GM18498 (cell line): ENCODE measurements at regions not wholly inside any gene's neighbourhood (a gene's known extent, or its start where the extent isn't known, plus 50 kb on each side); places are given as distances from the start of the nearest gene placed in this dataset.
"Not testable (repeated sequence)": the region's sequence is repeated elsewhere in the genome, so short reads cannot be mapped to it uniquely, and the experiment has no call there.

Experiments used
- ATAC-seq: cut with Tn5 transposase; IDR thresholded peaks from one replicate; pipeline ENCODE4 v1.9.1; 2021; ENCODE audit warnings: mild to moderate bottlenecking, moderate library complexity; ENCODE audit not compliant: unreplicated experiment

DNA sequence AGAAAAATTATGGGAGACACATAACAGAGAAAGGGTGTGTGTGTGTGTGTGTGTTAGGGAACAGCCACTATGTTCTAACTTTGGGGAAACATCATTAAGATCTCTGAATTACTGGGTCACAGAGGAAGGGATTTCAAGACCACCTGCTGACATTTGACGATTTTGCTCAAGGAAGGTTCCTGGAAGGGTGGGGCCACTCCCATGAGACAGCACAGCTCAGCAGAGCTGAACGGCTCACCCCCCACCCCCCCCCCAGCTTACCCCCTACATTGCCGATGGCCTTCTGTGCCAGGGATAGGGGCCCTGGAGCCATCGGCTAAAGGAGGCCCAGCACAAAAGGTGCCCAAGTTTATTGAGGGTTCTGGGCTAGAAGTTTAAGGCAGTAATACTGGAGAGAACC is 122.4 kb downstream of the NPIPB11 start:
- ATAC-seq = not testable (repeated sequence)

DNA sequence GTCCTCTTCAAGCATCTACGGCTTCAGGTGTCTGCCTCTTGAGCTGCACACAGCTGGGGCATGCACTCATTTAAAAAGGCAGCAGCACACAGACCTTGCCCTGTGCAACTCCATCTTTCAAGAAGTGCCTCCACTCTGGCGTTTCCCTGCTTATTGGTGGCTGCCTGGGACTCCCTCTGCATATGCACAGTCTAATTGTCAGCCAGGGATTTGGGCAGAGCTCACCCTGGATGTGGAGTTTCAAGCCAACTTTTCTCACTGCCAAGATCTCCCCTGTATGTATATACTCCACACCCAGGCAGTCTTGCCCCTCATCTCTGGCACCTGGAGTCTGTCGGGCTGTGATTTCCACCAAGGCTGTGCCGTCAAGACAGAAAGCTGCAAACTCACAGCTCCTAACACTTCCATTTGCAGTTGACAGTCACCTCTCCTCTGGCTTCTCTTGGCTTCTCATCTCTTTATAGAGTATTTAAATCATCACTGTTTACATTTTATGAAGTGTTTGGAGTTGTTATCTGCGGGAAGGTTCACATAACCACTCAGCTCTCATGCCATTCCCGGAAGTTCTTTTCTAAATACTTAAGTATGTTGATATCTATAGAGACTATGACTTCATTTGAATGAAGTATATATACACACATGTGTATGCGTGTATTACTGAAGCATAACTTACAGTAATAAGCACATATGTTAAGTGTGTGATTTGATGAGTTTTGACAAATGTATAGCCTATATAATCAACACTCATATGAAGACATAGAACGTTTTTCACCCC is 128.2 kb downstream of the NPIPB11 start:
- not testable (repeated sequence) for ATAC-seq

DNA sequence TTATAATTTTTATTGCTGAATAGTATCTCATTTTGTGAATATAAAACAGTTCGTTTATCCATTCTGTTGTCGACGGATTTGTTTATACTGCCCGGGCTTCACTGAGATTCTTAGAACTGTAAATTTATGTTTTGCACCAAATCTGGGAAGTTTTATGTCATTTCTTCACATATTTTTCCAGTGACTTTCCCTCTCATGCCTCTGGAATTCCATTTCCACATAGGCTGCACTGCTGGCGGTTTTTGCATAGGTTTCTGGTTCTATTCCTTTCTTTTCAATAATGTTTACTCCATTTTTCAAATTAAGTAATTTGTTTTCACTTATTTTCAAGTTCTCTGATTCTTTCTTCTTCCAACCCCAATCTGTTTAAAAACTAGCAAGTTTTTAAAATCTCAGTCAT is 130.1 kb downstream of the NPIPB11 start:
- not testable (repeated sequence) for ATAC-seq

DNA sequence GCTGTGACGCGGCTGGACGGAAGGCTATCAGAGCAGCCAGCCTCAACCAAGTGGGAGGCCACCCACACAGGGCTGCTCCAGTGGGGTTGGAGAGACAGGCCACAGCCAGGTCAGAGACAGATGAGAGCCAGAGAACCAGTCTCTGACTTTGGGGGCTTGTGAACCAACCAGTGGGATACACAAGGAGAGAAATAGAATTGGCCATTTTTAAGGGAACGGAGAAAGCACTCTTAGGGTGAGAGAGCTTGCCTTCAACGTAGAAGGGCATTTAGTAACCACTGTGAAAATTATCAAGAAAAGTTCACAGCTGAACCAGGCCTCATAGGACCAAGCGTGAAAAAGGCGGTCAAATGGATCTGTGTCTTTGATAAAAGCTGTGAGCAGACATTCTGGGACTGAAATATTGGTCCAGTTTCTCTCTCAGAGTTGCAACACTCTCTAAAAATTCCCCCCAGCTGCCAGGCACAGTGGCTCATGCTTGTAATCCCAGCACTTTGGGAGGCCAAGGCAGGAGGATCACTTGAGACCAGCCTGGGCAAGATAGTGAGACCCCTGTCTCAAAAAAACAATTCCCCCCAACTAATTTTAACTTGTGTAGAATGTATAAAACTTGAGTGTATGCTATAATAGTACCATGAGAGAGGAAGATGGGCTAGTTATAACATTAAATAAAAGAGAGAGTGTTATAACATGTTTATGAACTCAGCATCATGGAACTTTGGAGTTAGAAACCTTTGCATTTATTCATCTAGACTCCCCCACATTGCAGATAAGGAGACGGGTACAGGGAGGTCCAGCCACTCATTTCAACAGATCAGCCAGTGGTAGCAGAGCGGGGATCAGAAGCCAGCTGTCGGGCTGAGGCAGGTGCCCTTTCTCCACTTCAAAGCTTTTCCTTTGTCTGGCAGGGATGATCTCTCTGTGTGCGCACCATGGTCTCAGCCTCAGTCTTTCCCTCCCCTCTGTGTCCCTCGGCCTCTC is 132.2 kb downstream of the NPIPB11 start:
- ATAC-seq = not testable (repeated sequence)

DNA sequence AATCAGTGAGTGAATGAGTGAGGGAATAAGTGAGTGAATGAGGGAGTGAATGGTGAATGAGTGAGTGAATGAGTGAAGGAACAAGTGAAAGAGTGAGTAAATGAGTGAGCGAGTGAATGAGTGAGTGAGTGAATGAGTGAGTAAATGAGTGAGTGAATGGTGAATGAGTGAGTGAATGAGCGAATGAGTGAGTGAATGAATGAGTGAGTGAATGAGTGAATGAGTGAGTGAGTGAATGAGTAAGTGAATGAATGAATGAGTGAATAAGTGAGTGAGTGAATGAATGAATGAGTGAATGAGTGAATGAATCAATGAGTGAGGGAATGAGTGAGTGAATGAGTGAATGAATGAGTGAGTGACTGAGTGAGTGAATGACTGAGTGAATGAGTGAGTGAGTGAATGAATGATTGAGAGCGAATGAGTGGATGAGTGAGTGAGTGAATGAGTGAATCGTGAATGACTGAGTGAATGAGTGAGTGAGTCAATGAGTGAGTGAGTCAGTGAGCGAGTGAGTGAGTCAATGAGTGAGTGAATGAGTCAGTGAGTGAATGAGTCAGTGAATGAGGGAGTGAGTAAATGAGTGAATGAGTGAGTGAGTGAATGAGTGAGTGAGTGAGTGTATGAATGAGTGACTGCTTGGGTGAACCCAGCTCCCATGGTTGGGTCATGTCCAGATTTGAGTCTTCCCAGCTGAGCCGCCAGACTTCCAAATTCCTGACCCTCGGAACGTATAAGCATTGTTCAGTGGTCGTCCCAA is 133.0 kb downstream of the NPIPB11 start:
- ATAC-seq = not testable (repeated sequence)

DNA sequence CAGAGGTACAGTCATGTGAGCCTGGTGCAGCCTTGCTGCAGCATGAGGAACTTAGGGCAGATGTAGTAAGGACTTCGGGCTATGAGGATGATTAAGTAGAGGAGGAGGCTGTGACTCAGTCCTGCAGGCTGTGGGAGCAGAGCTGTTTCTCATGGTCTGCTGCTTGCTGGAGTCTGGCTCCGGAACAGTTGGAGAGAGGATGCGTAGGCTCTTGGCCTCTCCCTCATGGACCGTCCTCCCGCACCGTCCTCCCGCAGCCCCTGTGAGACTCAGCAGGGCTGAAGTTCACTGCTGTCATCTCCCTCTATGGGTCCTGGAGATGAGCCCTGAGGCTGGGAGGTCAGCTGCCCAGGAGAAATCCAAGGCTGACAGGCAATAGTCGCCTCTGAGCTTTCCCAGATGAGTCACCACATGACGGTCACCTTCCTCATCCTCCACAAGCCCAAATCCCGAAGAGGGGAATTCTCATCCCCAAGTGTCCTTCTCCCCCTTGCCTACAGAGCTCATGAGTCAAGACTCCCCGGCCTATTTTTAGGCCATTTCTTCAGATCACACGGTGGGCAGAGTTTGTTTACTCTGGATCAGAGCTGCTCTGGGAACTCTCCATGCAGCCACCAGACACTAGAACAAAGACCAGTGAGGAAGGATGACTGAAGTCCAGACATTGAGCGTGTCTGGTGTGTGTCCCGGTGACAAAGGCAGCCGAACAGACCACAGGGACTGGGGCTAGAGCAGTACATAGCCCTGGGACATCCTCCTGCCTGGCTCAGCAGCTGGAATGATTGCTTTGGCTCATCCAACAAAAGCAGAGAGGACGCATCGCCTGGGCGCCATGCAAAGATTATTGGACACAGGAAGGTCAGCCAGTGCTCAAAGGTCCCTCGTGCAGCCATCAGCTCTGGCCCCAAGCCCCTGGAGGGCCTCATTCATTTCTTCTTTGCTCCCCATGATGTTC is 134.5 kb downstream of the NPIPB11 start:
- not testable (repeated sequence) for ATAC-seq

DNA sequence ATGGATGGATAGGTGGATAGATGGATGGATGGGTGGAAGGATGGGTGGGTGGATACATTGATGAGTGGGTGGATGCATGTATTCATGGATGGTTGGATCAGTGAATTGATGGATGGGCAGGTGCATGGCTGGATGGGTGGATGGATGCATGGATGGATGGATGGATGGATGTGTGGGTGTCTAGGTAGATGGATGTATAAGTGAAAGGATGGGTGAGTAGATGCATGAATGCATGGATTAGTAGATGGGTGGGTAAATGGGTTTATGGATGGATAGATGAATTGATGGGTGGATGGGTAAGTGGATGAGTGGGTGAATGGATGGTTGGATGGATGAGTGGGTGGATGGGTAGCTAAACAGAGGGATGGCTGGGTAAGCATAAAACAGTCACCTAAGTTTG is 135.6 kb downstream of the NPIPB11 start:
- ATAC-seq = not testable (repeated sequence)

DNA sequence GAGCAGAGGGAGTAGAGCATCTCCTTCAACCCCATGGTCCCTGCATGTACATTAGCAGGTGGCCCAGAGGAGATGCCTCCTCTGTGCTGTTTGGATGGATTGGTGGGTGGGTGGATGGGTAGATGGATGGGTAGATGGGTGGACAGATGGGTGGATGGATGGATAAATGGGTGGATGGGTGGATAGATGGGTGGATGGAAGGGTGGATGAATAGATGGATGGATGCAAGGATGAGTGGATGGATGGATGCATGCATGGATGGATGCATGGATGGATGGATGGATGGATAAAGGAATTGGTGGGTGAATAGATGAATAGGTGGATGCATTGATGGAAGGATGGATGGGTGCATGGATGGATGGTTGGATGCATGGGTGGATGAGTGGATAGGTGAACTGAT is 136.5 kb downstream of the NPIPB11 start:
- ATAC-seq = not testable (repeated sequence)

DNA sequence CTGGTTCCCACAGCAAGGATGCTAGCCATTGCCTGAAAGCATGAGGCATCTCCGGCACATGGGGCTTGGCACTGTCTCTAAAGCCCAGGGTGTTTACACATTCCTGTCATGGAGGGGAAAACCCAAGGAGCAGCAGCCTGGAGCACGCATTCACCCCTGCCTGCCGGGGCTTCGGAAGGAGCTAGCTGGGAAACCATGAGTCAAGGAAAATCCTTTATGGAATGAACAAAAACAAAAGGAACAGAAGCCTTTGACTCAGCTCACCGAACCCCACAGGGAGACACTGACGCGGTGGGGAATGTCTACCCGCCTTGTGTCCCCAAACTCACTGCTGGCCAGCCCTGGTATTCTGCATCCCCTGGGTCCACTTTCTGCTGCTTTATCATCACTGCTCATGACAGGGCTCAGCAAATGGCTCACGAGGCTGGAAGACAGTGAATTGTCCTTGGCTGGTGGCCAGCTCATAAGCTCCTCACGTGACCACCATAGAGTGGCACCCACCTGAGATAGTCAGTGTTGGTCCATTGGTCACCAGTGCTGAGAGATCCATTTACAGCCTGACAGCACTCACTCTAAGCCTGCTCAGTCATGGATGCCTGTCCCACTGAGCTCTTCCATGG is 137.2 kb downstream of the NPIPB11 start:
- not testable (repeated sequence) for ATAC-seq

DNA sequence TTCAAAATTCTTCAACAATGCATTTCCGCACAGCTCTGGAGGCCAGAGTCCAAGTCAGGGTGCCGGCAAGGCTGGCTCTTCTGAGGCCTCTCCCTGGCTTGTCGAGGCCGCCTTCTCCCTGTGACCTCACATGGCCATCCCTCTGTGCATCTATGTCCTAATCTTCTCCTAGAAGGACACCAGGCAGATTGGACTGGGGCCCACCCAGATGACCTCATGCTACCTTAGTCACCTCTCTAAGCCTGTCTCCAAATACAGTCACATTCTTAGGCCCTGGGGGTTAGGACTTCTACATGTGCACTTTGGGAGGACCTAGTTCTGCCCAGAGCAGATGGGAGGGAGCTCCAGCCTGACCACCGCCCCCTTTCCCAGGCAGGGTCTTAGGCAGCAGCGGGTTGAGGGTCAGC is 137.7 kb downstream of the NPIPB11 start:
- ATAC-seq = not testable (repeated sequence)

DNA sequence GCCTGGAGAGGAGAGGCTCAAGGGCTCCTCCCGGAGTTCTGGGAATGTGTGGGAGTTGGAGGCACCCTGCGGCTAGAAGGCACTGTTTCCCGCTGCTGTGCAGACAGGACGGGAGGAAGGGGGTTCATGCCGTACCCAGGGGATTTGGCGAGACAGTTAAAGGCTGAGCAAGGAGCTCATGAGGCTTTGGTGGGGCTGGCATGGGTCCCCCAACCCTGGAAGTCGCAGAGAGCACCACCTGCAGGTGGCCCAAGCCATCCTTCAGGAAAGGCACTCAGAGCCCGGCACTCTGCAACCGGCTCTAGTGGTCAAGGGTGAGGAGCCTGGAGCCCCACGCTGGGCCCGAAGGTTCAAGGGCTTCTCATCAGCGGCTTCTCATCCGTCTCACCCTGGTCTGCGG is 138.2 kb downstream of the NPIPB11 start:
- ATAC-seq = not testable (repeated sequence)

DNA sequence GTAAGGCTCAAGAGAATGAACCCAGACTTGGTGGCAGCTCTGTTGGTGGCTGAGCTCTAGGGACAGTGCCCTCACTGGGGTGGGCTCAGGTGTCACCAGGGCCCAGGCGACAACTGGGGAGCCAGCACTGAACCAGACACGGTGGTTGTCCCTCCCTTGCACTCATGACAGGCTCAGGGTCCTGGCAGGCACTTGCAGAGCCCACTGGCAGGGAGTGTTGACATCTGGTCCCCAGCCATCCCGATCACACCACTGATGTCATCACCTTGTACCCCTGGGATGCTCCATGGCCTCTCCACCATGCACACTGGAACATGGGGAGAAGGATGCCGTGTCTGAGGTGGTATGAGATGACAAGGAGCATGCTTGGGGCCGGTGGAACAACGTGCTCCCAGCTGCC is 138.6 kb downstream of the NPIPB11 start:
- not testable (repeated sequence) for ATAC-seq

DNA sequence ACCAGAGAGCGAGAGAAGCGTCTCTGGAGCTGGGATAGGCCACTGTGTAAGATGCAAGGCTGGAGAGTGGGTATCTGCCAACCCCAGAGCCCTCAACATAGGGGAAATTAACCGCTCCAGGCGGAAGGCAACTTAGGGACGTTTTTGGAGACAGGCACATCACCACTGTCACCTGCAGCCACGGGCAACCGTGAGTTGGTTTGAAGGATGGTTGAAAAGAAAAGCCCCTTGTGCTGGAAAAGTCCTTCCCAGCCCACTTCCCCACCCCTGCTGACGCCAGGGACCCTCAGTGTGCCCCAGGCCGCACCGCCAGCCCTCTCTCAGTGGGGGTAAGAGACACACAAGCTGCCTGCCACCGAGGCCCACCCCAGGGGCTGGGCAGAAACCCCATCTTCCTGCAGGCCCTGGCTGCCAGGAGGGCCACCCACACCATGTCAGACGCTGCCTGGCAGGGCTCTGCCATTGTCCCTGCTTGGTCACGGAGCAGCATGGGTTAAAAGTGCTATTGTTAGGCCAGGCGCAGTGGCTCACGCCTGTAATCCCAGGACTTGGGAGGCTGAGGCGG is 139.4 kb downstream of the NPIPB11 start:
- not testable (repeated sequence) for ATAC-seq

DNA sequence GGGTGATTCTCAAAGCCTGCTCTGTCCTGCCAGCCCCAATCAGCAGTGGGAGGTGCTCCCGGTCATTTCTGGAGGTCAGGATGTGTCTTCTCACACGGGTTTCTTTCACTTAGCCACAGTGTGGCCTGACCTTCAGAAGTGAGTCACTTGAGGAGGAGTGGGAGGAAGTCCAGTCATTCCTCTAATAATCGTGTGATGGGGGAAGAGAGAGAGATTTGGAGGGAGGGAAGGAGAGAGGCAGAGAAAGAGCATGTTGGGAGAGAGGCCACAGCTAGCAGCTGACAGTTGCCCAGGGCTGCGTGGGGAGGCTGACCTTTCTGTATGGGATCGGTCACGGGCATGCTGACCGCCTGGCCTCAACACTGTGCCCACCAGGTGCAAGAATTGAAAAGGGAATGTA is 139.9 kb downstream of the NPIPB11 start:
- not testable (repeated sequence) for ATAC-seq

DNA sequence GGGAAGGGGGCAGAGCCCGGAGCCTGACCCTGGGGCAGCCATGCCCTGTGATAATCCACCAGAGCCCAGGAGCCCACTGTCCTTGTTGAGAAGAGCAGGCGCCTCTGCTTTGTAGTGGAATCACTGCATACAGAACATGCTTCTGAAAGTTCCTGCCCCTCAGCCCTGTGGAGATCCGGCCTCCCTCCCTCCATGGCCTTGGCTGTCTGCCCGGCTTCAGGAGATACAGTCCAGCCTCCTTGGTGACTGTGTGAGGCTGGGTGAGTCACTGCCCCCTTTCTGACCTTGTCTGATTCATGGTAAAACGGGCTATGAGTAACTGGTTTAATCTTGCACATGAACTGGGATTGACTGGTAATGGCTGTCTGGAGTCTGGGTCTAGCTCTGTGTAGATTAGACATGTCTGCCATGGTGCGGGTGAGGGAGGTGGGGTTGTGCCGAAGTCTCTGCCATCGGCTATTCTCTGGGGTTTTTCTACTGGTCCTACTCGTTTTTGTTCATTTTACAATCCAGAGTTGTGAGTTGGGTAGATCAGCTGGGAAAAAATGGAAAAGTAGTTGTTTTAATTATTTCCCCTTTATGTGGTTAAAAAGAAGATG is 141.2 kb downstream of the NPIPB11 start:
- ATAC-seq = not testable (repeated sequence)

DNA sequence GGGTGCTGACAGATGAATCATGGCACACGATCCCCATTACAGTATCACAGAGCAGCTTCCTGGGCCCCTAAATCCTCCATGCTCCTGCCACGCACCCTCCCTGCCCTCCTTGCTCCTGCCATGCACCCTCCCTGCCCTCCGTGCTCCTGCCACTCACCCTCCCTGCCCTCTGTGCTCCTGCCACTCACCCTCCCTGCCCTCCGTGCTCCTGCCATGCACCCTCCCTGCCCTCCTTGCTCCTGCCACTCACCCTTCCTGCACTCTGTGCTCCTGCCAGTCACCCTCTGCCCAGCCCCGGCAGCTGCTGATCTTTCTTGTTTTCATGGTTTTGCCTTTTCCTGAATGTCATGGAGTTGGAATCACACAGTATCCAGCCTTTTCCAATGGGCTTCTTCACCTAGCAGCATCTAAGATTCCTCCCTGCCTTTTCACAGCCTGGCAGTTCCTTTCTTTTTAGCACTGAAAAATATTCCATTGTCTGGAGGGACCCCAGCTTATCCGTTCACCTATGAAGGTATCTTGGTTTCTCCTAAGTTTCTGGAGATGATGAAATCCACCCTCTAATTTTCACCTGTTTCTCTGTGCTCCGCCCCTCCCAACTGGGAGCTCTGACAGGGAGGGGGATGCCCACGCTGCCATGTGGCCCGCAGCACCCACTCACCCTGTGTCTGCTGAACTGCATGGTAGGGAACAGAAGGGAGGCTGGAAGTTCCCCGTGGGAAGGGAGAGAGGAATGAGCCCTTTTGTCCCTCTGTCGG is 142.3 kb downstream of the NPIPB11 start:
- not testable (repeated sequence) for ATAC-seq

DNA sequence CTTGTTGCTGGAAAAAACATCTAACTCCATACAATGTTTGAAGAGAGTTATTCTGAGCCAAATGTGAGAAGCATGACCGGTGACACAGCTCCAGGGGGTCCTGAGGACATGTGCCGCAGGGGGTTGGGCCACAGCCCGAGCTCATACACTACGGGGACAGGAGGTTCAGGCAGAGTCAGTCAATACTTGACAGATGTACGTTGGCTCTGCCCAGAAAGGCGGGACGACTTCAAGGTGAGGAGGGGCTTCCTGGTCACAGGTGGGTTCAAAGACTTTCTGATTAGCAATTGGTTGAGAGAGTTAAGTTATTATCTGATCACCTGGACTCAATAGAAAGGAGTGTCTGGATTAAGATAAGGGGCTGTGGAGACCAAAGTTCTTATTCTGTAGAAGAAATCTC is 143.8 kb downstream of the NPIPB11 start:
- ATAC-seq = not testable (repeated sequence)
